Lower lobe of right lung (tissue), 2 donors: ENCODE measurements at regions not wholly inside any gene's neighbourhood (a gene's known extent, or its start where the extent isn't known, plus 50 kb on each side); places are given as distances from the start of the nearest gene placed in this dataset.

ENCODE experiments used
- ATAC-seq, 2 donors: fragments of 200-7000 bp; cut with Tn5 transposase; one replicate each; pipeline ENCODE4 v1.9.1; 2020 to 2022; ENCODE audit warnings: mild to moderate bottlenecking in 2 of 2, moderate library complexity in 2 of 2
- DNase-seq: peaks from one replicate; pipeline ENCODE4 v3.0.0-alpha.2; 2020
- H3K27ac ChIP-seq: fragments of 200-600 bp; one replicate; pipeline ENCODE4 v1.8.0; 2022
- H3K27me3 ChIP-seq: fragments of 200-600 bp; one replicate; pipeline ENCODE4 v1.8.0; 2022; ENCODE audit warnings: low read depth
- H3K36me3 ChIP-seq: fragments of 200-600 bp; one replicate; pipeline ENCODE4 v1.8.0; 2022; ENCODE audit warnings: mild to moderate bottlenecking
- H3K4me1 ChIP-seq: fragments of 200-600 bp; one replicate; pipeline ENCODE4 v1.8.0; 2022
- H3K4me3 ChIP-seq: fragments of 200-600 bp; one replicate; pipeline ENCODE4 v1.8.0; 2022; ENCODE audit warnings: mild to moderate bottlenecking
- H3K9me3 ChIP-seq: fragments of 200-600 bp; one replicate; pipeline ENCODE4 v1.8.0; 2022
- CTCF ChIP-seq: fragments of 200-600 bp; IDR thresholded peaks from one replicate; pipeline ENCODE4 v1.8.0; 2022; ENCODE audit warnings: antibody characterized with exemption, mild to moderate bottlenecking
- intact Hi-C: fragments of 100-400 bp; cut with DNase I; formaldehyde crosslinking; loops from one replicate; pipeline ENCODE4 v1.11.0; 2022
- donor health status: DM: no; HTN: yes; CAD: no; lungs with severe emphysema.

GRCh38 chr2:45256867-45257641, 247.8 kb upstream of the SIX2 start:
- intact Hi-C loops = no loop called here
- ATAC-seq = no peak
- Histone ChIP-seq H3K4me1 (peaks cover 16% of the 10 kb centered on the region), H3K9me3 (no peaks in the 10 kb centered on the region), H3K36me3 (no peaks in the 10 kb centered on the region), H3K4me3 (no peak overlapping the region), H3K27ac (no peak overlapping the region), H3K27me3 (no peaks in the 10 kb centered on the region)
- no peak for DNase-seq
- no peak for TF ChIP-seq CTCF

- intact Hi-C loops = no loop called here
- H3K27me3 ChIP-seq = no peaks in the 10 kb centered on the region
- H3K27ac ChIP-seq = no peak overlapping the region
- ATAC-seq (no peak), DNase-seq (no peak)
- H3K4me3 ChIP-seq = no peak overlapping the region
- no peak for TF ChIP-seq CTCF
- H3K4me1 ChIP-seq = peaks cover 16% of the 10 kb centered on the region
- H3K36me3 ChIP-seq = no peaks in the 10 kb centered on the region
- no peaks in the 10 kb centered on the region for H3K9me3 ChIP-seq
Observed at GRCh38 chr2:45256173-45256866, 247.1 kb upstream of the SIX2 start.

GRCh38 chr2:45255563-45255962, 246.3 kb upstream of the SIX2 start:
- TF ChIP-seq CTCF = no peak

GRCh38 chr2:45254025-45254424, 244.8 kb upstream of the SIX2 start:
- no peak for DNase-seq
- H3K4me3 ChIP-seq = no peak overlapping the region
- no peak for ATAC-seq
- intact Hi-C loops = no loop called here
- H3K36me3 ChIP-seq = no peaks in the 10 kb centered on the region
- no peaks in the 10 kb centered on the region for H3K27me3 ChIP-seq
- TF ChIP-seq CTCF = no peak
- H3K9me3 ChIP-seq = no peaks in the 10 kb centered on the region
- no peak overlapping the region for H3K27ac ChIP-seq
- peaks cover 12% of the 10 kb centered on the region for H3K4me1 ChIP-seq

More at GRCh38 chr2:45255563-45255962, 246.3 kb upstream of the SIX2 start:
- no peak for DNase-seq
- no peaks in the 10 kb centered on the region for H3K27me3 ChIP-seq
- H3K4me3 ChIP-seq = no peak overlapping the region
- H3K27ac ChIP-seq = no peak overlapping the region
- no peaks in the 10 kb centered on the region for H3K9me3 ChIP-seq
- ATAC-seq = no peak
- H3K36me3 ChIP-seq = no peaks in the 10 kb centered on the region
- H3K4me1 ChIP-seq = peaks cover 16% of the 10 kb centered on the region
- intact Hi-C loops = no loop called here

- TF ChIP-seq CTCF = no peak
- no peak for ATAC-seq
Observed at GRCh38 chr2:45253151-45253550, 243.9 kb upstream of the SIX2 start.

More at GRCh38 chr2:45253151-45253550, 243.9 kb upstream of the SIX2 start:
- H3K4me1 ChIP-seq = peaks cover 3% of the 10 kb centered on the region
- no peak overlapping the region for H3K27ac ChIP-seq
- H3K36me3 ChIP-seq = no peaks in the 10 kb centered on the region
- no peaks in the 10 kb centered on the region for H3K27me3 ChIP-seq
- H3K9me3 ChIP-seq = no peaks in the 10 kb centered on the region
- intact Hi-C loops = no loop called here
- DNase-seq = no peak
- no peak overlapping the region for H3K4me3 ChIP-seq
